ENCODE measurements at regions not wholly inside any gene's neighbourhood (a gene's known extent, or its start where the extent isn't known, plus 50 kb on each side); places are given as distances from the start of the nearest gene placed in this dataset.

DNA sequence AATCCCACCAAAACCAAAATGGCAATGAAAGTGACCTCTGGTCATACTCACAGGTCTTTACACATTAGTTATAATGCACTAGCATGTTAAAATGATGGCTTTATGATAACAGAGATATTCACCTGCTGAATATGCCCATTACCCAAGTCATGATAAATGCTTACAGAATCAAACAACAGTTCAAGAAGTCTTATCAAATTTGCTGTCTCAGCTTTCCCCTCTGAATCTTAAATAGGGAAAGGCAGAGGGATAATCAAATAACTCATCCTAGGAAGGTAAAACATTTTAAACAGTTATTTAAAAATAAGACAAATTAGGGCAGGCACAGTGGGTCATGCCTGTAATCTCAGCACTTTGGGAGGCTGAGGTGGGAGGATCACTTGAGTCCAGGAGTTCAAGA lies 52.8 kb upstream of the CRBN start:
- TF ChIP-seq CTCF (IDR thresholded peaks at IDR 0.05; ENCODE audit: borderline replicate concordance, extremely low read depth, low read length, poor library complexity, severe bottlenecking) = no peak
- TF ChIP-seq EZH2 (IDR thresholded peaks at IDR 0.05; ENCODE audit: borderline replicate concordance, low read depth, low read length, severe bottlenecking) = no peak
